ENCODE measurements at regions not wholly inside any gene's neighbourhood (a gene's known extent, or its start where the extent isn't known, plus 50 kb on each side); places are given as distances from the start of the nearest gene placed in this dataset.

DNA sequence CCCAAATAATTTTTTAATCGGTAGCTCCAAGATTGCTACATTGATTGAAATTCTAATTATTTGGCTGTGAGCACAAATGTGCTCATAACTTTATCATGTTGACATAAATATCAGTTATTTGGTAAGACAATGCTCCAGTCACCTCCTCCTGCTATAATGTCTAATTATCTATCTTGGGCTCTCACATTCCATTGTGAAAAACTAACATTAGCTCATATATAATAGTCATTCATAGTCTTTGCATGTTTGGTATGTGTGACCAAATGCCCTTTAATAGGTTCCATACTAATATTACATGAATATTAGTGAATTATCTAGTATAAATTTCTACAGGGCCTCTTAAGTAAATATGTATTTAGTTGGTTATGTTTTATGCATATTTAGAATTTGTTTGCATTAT, 185.6 kb upstream of the MCHR2 start (continued):
- TF ChIP-seq REST (IDR thresholded peaks at IDR 0.05; ENCODE audit: borderline replicate concordance) (no peak), RAD21 (conservative IDR thresholded peaks at IDR 0.05) (no peak)

DNA sequence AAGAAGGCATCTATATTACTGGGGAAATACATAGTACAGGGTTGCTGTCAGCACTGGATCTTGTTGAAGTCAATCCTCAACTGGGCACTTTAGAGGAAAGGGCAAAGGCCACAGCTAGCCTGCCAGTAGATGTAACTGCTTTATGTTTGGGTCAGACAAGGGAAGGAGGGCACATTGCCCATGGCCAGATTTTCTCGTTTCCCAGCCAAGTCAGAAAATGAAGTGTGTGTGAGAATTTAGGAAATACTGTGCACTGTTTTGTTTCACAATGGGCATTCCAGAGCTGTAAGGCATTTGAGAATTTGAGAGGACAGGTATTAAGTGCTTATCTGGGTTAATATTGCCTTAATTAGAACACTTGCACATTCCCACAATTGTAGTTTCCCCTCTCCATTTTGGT, 183.9 kb upstream of the MCHR2 start:
- H3K79me2 ChIP-seq (replicated peaks; ENCODE audit: insufficient read depth, low read length), result no peaks in the 10 kb centered on the region
- no peaks in the 10 kb centered on the region for H3F3A ChIP-seq (ENCODE audit: insufficient read depth, low read length, poor library complexity, severe bottlenecking)
- no peaks in the 10 kb centered on the region for H3K9me2 ChIP-seq (ENCODE audit: insufficient read depth, low read length)
- H3K9ac ChIP-seq (ENCODE audit: low read length), result no peak overlapping the region
- no peak overlapping the region for H3K4me3 ChIP-seq (ENCODE audit: low read length)
- H3K36me3 ChIP-seq (ENCODE audit: insufficient read depth, low read length), result no peaks in the 10 kb centered on the region
- TF ChIP-seq, protein P1, sequence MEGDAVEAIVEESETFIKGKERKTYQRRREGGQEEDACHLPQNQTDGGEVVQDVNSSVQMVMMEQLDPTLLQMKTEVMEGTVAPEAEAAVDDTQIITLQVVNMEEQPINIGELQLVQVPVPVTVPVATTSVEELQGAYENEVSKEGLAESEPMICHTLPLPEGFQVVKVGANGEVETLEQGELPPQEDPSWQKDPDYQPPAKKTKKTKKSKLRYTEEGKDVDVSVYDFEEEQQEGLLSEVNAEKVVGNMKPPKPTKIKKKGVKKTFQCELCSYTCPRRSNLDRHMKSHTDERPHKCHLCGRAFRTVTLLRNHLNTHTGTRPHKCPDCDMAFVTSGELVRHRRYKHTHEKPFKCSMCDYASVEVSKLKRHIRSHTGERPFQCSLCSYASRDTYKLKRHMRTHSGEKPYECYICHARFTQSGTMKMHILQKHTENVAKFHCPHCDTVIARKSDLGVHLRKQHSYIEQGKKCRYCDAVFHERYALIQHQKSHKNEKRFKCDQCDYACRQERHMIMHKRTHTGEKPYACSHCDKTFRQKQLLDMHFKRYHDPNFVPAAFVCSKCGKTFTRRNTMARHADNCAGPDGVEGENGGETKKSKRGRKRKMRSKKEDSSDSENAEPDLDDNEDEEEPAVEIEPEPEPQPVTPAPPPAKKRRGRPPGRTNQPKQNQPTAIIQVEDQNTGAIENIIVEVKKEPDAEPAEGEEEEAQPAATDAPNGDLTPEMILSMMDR (IDR thresholded peaks at IDR 0.05; ENCODE audit: poor library complexity, severe bottlenecking), result no peak
- no peak for TF ChIP-seq TAF1 (IDR thresholded peaks at IDR 0.05; ENCODE audit: low read depth)
- no peak for TF ChIP-seq EZH2 (IDR thresholded peaks at IDR 0.05; ENCODE audit: borderline replicate concordance, insufficient read depth, low read length, poor library complexity, severe bottlenecking)
- no peak overlapping the region for H3K27ac ChIP-seq (ENCODE audit: low read length)
- no peak overlapping the region for H3K4me2 ChIP-seq (ENCODE audit: low read length)
- H2AFZ ChIP-seq (ENCODE audit: low read depth, low read length), result no peak overlapping the region
- H3K9me3 ChIP-seq (ENCODE audit: low read length), result no peaks in the 10 kb centered on the region
- no peaks in the 10 kb centered on the region for H4K20me1 ChIP-seq (ENCODE audit: insufficient read depth)
- H3K27me3 ChIP-seq (ENCODE audit: insufficient read depth, low read depth, low read length), result no peaks in the 10 kb centered on the region

- TF ChIP-seq, protein P1 (IDR thresholded peaks at IDR 0.05; ENCODE audit: poor library complexity, severe bottlenecking), result peak; percentile 25
- TF ChIP-seq TAF1 (IDR thresholded peaks at IDR 0.05; ENCODE audit: low read depth) (no peak), MXI1 (conservative IDR thresholded peaks at IDR 0.05; ENCODE audit: poor library complexity, severe bottlenecking) (no peak)
- Histone ChIP-seq H3F3A (ENCODE audit: insufficient read depth, low read length, poor library complexity, severe bottlenecking) (no peaks in the 10 kb centered on the region), H4K20me1 (ENCODE audit: insufficient read depth) (no peaks in the 10 kb centered on the region), H3K9me2 (ENCODE audit: insufficient read depth, low read length) (no peaks in the 10 kb centered on the region), H3K4me2 (ENCODE audit: low read length) (no peak overlapping the region), H3K27ac (ENCODE audit: low read length) (no peak overlapping the region), H3K36me3 (ENCODE audit: insufficient read depth, low read length) (no peaks in the 10 kb centered on the region), H3K9ac (ENCODE audit: low read length) (no peak overlapping the region), H3K79me2 (replicated peaks; ENCODE audit: insufficient read depth, low read length) (no peaks in the 10 kb centered on the region), H3K27me3 (ENCODE audit: insufficient read depth, low read depth, low read length) (no peaks in the 10 kb centered on the region), H2AFZ (ENCODE audit: low read depth, low read length) (no peak overlapping the region), H3K9me3 (ENCODE audit: low read length) (no peaks in the 10 kb centered on the region), H3K4me3 (ENCODE audit: low read length) (no peak overlapping the region)
Measured at GRCh38 chr6:100176951-100177710, 183.1 kb upstream of the MCHR2 start.
